ENCODE measurements at regions not wholly inside any gene's neighbourhood (a gene's known extent, or its start where the extent isn't known, plus 50 kb on each side); places are given as distances from the start of the nearest gene placed in this dataset.

DNA sequence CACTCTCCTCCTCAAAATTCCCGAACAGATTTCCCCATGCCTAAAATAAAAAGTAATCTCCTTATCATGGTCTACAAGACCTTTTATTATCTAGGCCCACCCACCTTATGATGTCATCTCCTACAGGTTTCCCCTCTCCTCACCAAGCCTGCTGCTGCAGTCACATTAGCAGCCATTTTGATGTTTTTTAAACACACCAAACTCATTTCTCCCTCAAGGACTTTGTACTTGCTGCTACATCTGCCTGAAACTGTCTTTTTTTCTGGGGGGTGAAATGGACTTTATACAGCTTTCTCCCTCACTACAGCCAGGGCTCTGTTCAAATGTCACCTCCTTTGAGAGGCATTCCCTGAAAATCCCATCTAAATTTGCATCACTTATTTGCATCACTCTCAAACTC, 90.2 kb upstream of the TAB3 start:
- Histone ChIP-seq H3K9me3 (ENCODE audit: severe bottlenecking) (no peaks in the 10 kb centered on the region), H3K36me3 (no peaks in the 10 kb centered on the region), H3K27ac (no peak overlapping the region), H3K27me3 (ENCODE audit: insufficient read depth, low read depth, severe bottlenecking) (peaks cover 3% of the 10 kb centered on the region), H3K4me3 (ENCODE audit: low read depth, low read length) (no peak overlapping the region)
- DNase-seq = no peak
- TF ChIP-seq, protein P1, sequence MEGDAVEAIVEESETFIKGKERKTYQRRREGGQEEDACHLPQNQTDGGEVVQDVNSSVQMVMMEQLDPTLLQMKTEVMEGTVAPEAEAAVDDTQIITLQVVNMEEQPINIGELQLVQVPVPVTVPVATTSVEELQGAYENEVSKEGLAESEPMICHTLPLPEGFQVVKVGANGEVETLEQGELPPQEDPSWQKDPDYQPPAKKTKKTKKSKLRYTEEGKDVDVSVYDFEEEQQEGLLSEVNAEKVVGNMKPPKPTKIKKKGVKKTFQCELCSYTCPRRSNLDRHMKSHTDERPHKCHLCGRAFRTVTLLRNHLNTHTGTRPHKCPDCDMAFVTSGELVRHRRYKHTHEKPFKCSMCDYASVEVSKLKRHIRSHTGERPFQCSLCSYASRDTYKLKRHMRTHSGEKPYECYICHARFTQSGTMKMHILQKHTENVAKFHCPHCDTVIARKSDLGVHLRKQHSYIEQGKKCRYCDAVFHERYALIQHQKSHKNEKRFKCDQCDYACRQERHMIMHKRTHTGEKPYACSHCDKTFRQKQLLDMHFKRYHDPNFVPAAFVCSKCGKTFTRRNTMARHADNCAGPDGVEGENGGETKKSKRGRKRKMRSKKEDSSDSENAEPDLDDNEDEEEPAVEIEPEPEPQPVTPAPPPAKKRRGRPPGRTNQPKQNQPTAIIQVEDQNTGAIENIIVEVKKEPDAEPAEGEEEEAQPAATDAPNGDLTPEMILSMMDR (IDR thresholded peaks at IDR 0.05; ENCODE audit: low read depth, low read length) = no peak

DNA sequence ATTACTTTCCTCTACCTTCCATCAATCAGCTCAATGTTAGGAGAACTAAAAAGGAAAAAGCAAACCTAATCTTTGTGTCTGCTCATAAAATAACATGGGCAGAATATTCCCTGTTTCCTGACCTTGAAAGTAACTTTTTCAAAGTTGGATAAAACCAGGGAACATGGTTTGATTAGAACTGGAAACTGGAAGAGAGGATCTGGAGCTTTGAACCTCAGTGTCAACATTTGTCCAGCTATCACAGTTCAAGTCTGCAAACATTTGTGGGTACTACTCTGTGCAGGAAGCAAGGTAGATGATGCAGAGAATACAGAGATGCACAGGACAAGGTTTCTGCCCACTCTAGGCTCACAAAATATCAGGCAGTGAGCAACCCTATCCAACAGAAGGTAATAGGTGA, 86.4 kb upstream of the TAB3 start:
- Histone ChIP-seq H3K27ac (no peak overlapping the region), H3K9me3 (ENCODE audit: severe bottlenecking) (no peaks in the 10 kb centered on the region), H3K27me3 (ENCODE audit: insufficient read depth, low read depth, severe bottlenecking) (no peaks in the 10 kb centered on the region), H3K4me3 (ENCODE audit: low read depth, low read length) (no peak overlapping the region), H3K36me3 (no peaks in the 10 kb centered on the region)
- TF ChIP-seq, protein P1 (IDR thresholded peaks at IDR 0.05; ENCODE audit: low read depth, low read length) = no peak
- no peak for DNase-seq

DNA sequence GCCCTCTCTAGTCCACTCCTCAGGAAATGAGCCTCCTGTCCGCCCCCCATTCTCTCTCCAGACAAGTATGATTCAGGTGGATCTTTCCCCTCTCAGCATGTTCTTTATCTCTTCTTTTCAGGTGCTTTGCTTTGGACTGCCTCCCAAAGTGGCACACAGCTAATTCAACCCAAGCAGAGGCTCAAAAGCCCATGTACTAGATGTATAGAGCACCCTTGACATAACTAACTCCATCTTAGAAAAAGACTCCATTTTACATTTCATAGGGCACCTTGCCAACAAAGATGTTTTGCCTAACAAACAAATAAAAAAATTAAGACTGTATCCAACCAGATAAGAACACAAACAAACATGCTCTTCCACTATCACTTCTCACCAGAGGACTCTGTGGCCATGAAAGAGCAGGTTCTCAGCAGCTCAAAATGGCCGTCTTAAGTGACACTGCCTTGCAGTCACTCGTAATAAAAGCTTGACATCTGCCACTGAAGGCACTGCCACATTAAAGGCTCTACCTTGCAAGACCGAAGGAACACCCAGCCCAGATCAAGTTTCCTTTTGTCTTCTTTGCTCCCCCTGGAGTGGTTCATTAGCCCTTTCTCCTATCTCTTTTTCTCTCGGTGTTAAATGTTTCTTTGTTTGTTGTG, 84.9 kb upstream of the TAB3 start:
- Histone ChIP-seq H3K9me3 (ENCODE audit: severe bottlenecking) (no peaks in the 10 kb centered on the region), H3K27me3 (ENCODE audit: insufficient read depth, low read depth, severe bottlenecking) (no peaks in the 10 kb centered on the region), H3K36me3 (no peaks in the 10 kb centered on the region), H3K4me3 (ENCODE audit: low read depth, low read length) (no peak overlapping the region), H3K27ac (no peak overlapping the region)
- TF ChIP-seq, protein P1 (IDR thresholded peaks at IDR 0.05; ENCODE audit: low read depth, low read length) = no peak
- no peak for DNase-seq

DNA sequence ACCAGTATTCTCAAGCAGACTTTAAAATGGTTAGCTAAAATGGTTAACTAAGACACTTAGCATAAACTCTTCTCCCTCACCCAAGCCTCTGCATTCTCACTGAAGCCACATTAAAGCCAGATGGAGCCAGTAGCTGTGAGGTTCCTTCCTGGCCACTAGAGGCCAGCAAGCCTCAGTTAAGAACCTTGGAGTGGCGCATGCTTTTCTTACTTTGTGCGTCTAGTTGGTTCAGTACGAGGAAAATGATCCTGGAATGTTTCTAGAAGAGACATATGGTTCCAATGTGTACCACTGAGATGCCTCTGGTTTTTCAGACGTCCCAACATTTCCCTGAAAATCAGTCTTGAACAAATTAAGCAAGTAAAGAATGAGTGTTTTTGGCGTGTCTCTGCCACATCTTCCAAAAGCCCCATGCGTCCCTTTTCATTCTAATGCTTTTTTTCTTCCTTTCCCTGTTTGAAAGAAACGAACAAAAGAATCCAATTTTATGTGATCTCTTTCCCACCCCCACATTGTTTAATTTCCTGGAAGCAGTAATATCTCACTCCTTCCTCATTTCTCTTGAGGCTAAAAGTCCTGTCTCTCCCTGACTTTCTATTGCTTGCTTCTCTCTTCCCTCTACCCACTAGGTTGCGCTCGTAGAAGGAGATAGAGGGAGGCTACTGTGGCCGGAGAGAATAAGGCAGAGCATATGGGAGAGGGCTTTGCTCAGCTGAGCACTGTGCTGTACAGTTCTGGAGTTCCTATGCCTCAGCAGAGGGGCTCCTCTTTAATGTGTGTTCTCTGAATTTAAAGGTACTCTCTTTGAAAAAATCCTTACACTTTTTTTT, 82.9 kb upstream of the TAB3 start:
- DNase-seq = peak; percentile 27
- Histone ChIP-seq H3K9me3 (ENCODE audit: severe bottlenecking) (no peaks in the 10 kb centered on the region), H3K4me3 (ENCODE audit: low read depth, low read length) (no peak overlapping the region), H3K27ac (no peak overlapping the region), H3K36me3 (no peaks in the 10 kb centered on the region), H3K27me3 (ENCODE audit: insufficient read depth, low read depth, severe bottlenecking) (no peaks in the 10 kb centered on the region)
- TF ChIP-seq, protein P1 (IDR thresholded peaks at IDR 0.05; ENCODE audit: low read depth, low read length) = peak; percentile 79

DNA sequence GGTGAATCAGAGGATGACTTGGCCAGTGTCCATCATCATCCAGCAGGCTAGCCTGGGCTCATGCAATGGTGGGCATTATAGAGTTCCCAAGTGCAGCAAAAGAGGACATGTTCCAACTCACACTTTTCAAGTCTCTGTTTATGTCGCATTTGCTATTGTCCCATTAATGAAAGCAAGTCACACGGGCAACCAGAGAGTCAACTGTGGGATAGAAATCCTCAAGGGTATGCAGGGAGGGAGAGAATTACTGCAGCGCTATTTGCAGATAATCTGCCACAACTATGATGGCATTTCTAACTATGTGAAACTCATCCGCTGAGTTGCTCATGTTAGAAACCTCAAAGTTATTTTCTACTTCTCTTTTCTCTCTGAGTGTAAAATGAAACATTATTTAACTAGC, 78.5 kb upstream of the TAB3 start:
- TF ChIP-seq, protein P1 (IDR thresholded peaks at IDR 0.05; ENCODE audit: low read depth, low read length) = no peak
- no peak overlapping the region for H3K4me3 ChIP-seq (ENCODE audit: low read depth, low read length)
- no peak overlapping the region for H3K27ac ChIP-seq
- no peaks in the 10 kb centered on the region for H3K36me3 ChIP-seq
- no peaks in the 10 kb centered on the region for H3K27me3 ChIP-seq (ENCODE audit: insufficient read depth, low read depth, severe bottlenecking)
- DNase-seq = no peak
- no peaks in the 10 kb centered on the region for H3K9me3 ChIP-seq (ENCODE audit: severe bottlenecking)
